Gastrocnemius medialis (tissue), 4 donors: ENCODE measurements at regions not wholly inside any gene's neighbourhood (a gene's known extent, or its start where the extent isn't known, plus 50 kb on each side); places are given as distances from the start of the nearest gene placed in this dataset.

Source experiments
- ATAC-seq, 2 donors: fragments of 150-250 bp; one replicate each; pipeline ENCODE4 v1.9.1; 2016
- DNase-seq, 2 donors: peaks; one replicate each; pipeline ENCODE4 v3.0.0-alpha.2; 2019
- H3K27ac ChIP-seq, 4 donors: fragments of 200-600 bp; sonication (generic); 1 replicate in 1 of 4; 2 replicates in 3 of 4; pipeline ENCODE4 v1.5.1; 2016 to 2018; ENCODE audit warnings: mild to moderate bottlenecking in 2 of 4, moderate library complexity in 1 of 4
- H3K27me3 ChIP-seq, 3 donors: fragments of 200-600 bp; sonication (generic) in 2 of 3; 1 replicate in 1 of 3; 2 replicates in 2 of 3; pipeline versions ENCODE4 v1.5.1 to v1.6.0; 2016 to 2019; ENCODE audit warnings: mild to moderate bottlenecking in 1 of 3, moderate library complexity in 1 of 3
- H3K36me3 ChIP-seq, 2 donors: fragments of 200-600 bp; sonication (generic) in 1 of 2; one replicate each; pipeline ENCODE4 v1.5.1; 2017 to 2018
- H3K4me1 ChIP-seq, 2 donors: fragments of 200-600 bp; sonication (generic) in 1 of 2; one replicate each; pipeline ENCODE4 v1.5.1; 2016 to 2017; ENCODE audit warnings: mild to moderate bottlenecking in 2 of 2
- H3K4me3 ChIP-seq, 4 donors: fragments of 200-600 bp; sonication (generic) in 3 of 4; 1 replicate in 1 of 4; 2 replicates in 3 of 4; pipeline ENCODE4 v1.5.1; 2016 to 2019; ENCODE audit warnings: mild to moderate bottlenecking in 2 of 4
- H3K9me3 ChIP-seq, 3 donors: fragments of 200-600 bp; sonication (generic) in 2 of 3; 1 replicate in 1 of 3; 2 replicates in 2 of 3; pipeline ENCODE4 v1.5.1; 2016 to 2019
- POLR2A ChIP-seq, 2 donors: fragments of 450-650 bp; IDR thresholded peaks; one replicate each; pipeline ENCODE4 v1.6.1; 2017; ENCODE audit warnings: antibody characterized with exemption in 2 of 2, mild to moderate bottlenecking in 2 of 2, moderate library complexity in 2 of 2
- in situ Hi-C, 4 donors: fragments of 200-750 bp; cut with MboI; loops; one replicate each; pipeline versions ENCODE4 v1.15.0 to v1.8.0; 2017; ENCODE audit warnings: low sequenced_read_pairs in 4 of 4
- intact Hi-C: fragments of 100-400 bp; cut with DNase I; formaldehyde crosslinking; loops from one replicate; pipeline ENCODE4 v1.15.1; 2023; ENCODE audit warnings: low total_unique reads
- TF ChIP-seq, protein P1 (sequence below), 5 experiments: fragments of 450-650 bp in 3 of 5; fragments of 200-600 bp in 2 of 5; sonication (generic) in 2 of 5; IDR thresholded peaks in 4 of 5; conservative IDR thresholded peaks in 1 of 5; 1 replicate in 4 of 5; 2 replicates in 1 of 5; pipeline ENCODE4 v1.5.1; 2016 to 2019; ENCODE audit warnings: antibody characterized with exemption in 5 of 5, mild to moderate bottlenecking in 3 of 5, moderate library complexity in 3 of 5

DNA sequence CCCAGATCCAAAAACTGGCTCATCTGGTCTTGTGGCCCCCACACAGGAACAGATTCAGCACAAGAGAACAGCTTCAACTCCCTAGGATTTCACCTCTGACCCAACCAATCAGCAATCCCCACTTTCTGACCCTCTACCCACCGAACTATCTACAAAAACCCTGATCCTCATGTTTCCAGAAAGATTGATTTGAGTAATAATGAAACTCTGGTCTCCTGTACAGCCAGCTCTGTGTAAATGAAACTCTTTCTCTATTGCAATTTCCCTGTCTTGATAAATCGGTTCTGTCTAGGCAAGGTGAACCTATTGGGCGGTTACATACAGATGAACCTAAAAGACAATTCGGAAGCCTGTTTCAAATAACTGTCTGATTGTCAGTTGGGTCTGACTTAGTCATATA lies 847.6 kb upstream of the ALCAM start:
- DNase-seq (no peak), ATAC-seq (no peak)
- TF ChIP-seq, protein P1, sequence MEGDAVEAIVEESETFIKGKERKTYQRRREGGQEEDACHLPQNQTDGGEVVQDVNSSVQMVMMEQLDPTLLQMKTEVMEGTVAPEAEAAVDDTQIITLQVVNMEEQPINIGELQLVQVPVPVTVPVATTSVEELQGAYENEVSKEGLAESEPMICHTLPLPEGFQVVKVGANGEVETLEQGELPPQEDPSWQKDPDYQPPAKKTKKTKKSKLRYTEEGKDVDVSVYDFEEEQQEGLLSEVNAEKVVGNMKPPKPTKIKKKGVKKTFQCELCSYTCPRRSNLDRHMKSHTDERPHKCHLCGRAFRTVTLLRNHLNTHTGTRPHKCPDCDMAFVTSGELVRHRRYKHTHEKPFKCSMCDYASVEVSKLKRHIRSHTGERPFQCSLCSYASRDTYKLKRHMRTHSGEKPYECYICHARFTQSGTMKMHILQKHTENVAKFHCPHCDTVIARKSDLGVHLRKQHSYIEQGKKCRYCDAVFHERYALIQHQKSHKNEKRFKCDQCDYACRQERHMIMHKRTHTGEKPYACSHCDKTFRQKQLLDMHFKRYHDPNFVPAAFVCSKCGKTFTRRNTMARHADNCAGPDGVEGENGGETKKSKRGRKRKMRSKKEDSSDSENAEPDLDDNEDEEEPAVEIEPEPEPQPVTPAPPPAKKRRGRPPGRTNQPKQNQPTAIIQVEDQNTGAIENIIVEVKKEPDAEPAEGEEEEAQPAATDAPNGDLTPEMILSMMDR (IDR thresholded peaks at IDR 0.05 in 4 of 5, conservative IDR thresholded peaks at IDR 0.05 in 1 of 5) = no peak
- TF ChIP-seq POLR2A (IDR thresholded peaks at IDR 0.05) = no peak
- intact Hi-C loops (no loop called here), in situ Hi-C loops (no loop called here)
- Histone ChIP-seq H3K27me3 (no peaks in the 10 kb centered on the region), H3K9me3 (no peaks in the 10 kb centered on the region), H3K4me1 (no peaks in the 10 kb centered on the region), H3K27ac (no peak overlapping the region), H3K4me3 (no peak overlapping the region), H3K36me3 (no peaks in the 10 kb centered on the region)

GRCh38 chr3:104519468-104520227 lies 847.1 kb upstream of the ALCAM start:
- intact Hi-C loops = no loop called here
- Histone ChIP-seq H3K27ac (no peak overlapping the region), H3K9me3 (no peaks in the 10 kb centered on the region), H3K4me3 (no peak overlapping the region), H3K4me1 (no peaks in the 10 kb centered on the region), H3K27me3 (no peaks in the 10 kb centered on the region), H3K36me3 (no peaks in the 10 kb centered on the region)
- TF ChIP-seq, protein P1 (IDR thresholded peaks at IDR 0.05 in 4 of 5, conservative IDR thresholded peaks at IDR 0.05 in 1 of 5) = no peak
- no peak for TF ChIP-seq POLR2A (IDR thresholded peaks at IDR 0.05)
- DNase-seq (no peak), ATAC-seq (no peak)
- in situ Hi-C loops = no loop called here

GRCh38 chr3:104520228-104520655 lies 846.5 kb upstream of the ALCAM start:
- H3K9me3 ChIP-seq = no peaks in the 10 kb centered on the region
- H3K27me3 ChIP-seq = no peaks in the 10 kb centered on the region
- intact Hi-C loops (no loop called here), in situ Hi-C loops (no loop called here)
- no peaks in the 10 kb centered on the region for H3K4me1 ChIP-seq
- no peak for DNase-seq
- no peak for ATAC-seq
- no peak overlapping the region for H3K27ac ChIP-seq
- H3K4me3 ChIP-seq = no peak overlapping the region
- H3K36me3 ChIP-seq = no peaks in the 10 kb centered on the region
- no peak for TF ChIP-seq POLR2A (IDR thresholded peaks at IDR 0.05)
- TF ChIP-seq, protein P1 (IDR thresholded peaks at IDR 0.05 in 4 of 5, conservative IDR thresholded peaks at IDR 0.05 in 1 of 5) = no peak

GRCh38 chr3:104521606-104522336 lies 844.9 kb upstream of the ALCAM start:
- Histone ChIP-seq H3K9me3 (no peaks in the 10 kb centered on the region), H3K36me3 (no peaks in the 10 kb centered on the region), H3K4me1 (no peaks in the 10 kb centered on the region), H3K4me3 (no peak overlapping the region), H3K27me3 (no peaks in the 10 kb centered on the region), H3K27ac (no peak overlapping the region)
- in situ Hi-C loops (no loop called here), intact Hi-C loops (no loop called here)
- no peak for TF ChIP-seq POLR2A (IDR thresholded peaks at IDR 0.05)
- TF ChIP-seq, protein P1 (IDR thresholded peaks at IDR 0.05 in 4 of 5, conservative IDR thresholded peaks at IDR 0.05 in 1 of 5) = no peak
- DNase-seq = no peak
- ATAC-seq = no peak
